IMR-90 (cell line): ENCODE measurements at regions not wholly inside any gene's neighbourhood (a gene's known extent, or its start where the extent isn't known, plus 50 kb on each side); places are given as distances from the start of the nearest gene placed in this dataset.

Experiments used
- ATAC-seq: fragments of 200-7000 bp; cut with Tn5 transposase; 2 replicates; pipeline ENCODE4 v1.9.1; 2020; ENCODE audit warnings: low read depth, mild to moderate bottlenecking, moderate library complexity
- BruUV-seq: library from RNA; stranded (reverse); fragments of 400-500 nt; replicated peaks from 2 replicates; lab custom pipeline; 2021; lab: Mats Ljungman, UMichigan
- CTCF ChIA-PET: fragments of 300-600 bp; formaldehyde crosslinking; extraction: SDS; loops from one replicate; lab custom pipeline; 2021; ENCODE audit warnings: antibody characterized with exemption; lab: Yijun Ruan, JAX
- POLR2A ChIA-PET: fragments of 300-600 bp; sonication (Branson Sonifier 250); formaldehyde crosslinking; loops from one replicate; lab custom pipeline; 2022; ENCODE audit warnings: antibody characterized with exemption; ENCODE audit not compliant: unreplicated experiment; lab: Charles Lee
- DNase-seq: peaks from one replicate; pipeline ENCODE4 v3.0.0; 2013
- H2AFZ ChIP-seq: replicated peaks from 2 replicates; pipeline ENCODE3; 2013; ENCODE audit warnings: low read length, mild to moderate bottlenecking; ENCODE audit not compliant: poor library complexity
- H2AK5ac ChIP-seq: 2 replicates; pipeline ENCODE4 v1.6.1; 2013; ENCODE audit warnings: low read depth, low read length, inconsistent platforms
- H2AK9ac ChIP-seq: replicated peaks from 2 replicates; pipeline ENCODE3; 2013; ENCODE audit warnings: mild to moderate bottlenecking, low read depth, low read length, moderate library complexity; ENCODE audit not compliant: poor library complexity
- H2BK120ac ChIP-seq: 2 replicates; pipeline ENCODE4 v1.6.1; 2013; ENCODE audit warnings: low read depth, low read length, inconsistent platforms
- H2BK15ac ChIP-seq: 3 replicates; pipeline ENCODE4 v1.6.1; 2013; ENCODE audit warnings: low read depth, low read length, inconsistent platforms
- H2BK20ac ChIP-seq: 2 replicates; pipeline ENCODE4 v1.6.1; 2013; ENCODE audit warnings: low read depth, mild to moderate bottlenecking, inconsistent platforms, low read length, moderate library complexity
- H2BK5ac ChIP-seq: 2 replicates; pipeline ENCODE4 v1.6.1; 2013; ENCODE audit warnings: mild to moderate bottlenecking, low read depth, low read length, inconsistent platforms; ENCODE audit not compliant: poor library complexity, severe bottlenecking
- H3K14ac ChIP-seq: replicated peaks from 2 replicates; pipeline ENCODE4 v1.6.1; 2013; ENCODE audit warnings: low read depth, low read length, inconsistent platforms
- H3K18ac ChIP-seq: 2 replicates; pipeline ENCODE4 v1.6.1; 2013; ENCODE audit warnings: low read depth, low read length, control low read depth
- H3K23ac ChIP-seq: 2 replicates; pipeline ENCODE4 v1.6.1; 2013; ENCODE audit warnings: low read depth, low read length, inconsistent platforms
- H3K27ac ChIP-seq: 2 replicates; pipeline ENCODE4 v1.5.1; 2013; ENCODE audit warnings: mild to moderate bottlenecking, control low read depth, low read length; ENCODE audit not compliant: insufficient read depth
- H3K27me3 ChIP-seq: 2 replicates; pipeline ENCODE4 v1.6.1; 2013; ENCODE audit warnings: low read length; ENCODE audit not compliant: control insufficient read depth, insufficient read depth
- H3K36me3 ChIP-seq: 2 replicates; pipeline ENCODE4 v1.6.1; 2013; ENCODE audit warnings: low read length, mixed read lengths; ENCODE audit not compliant: control insufficient read depth, insufficient read depth
- H3K4ac ChIP-seq: 2 replicates; pipeline ENCODE4 v1.6.1; 2013; ENCODE audit warnings: low read depth, low read length, inconsistent platforms
- H3K4me1 ChIP-seq: 2 replicates; pipeline ENCODE4 v1.6.1; 2013; ENCODE audit warnings: low read length, mixed read lengths; ENCODE audit not compliant: control insufficient read depth, insufficient read depth
- H3K4me2 ChIP-seq: 2 replicates; pipeline ENCODE4 v1.6.1; 2013; ENCODE audit warnings: low read depth, mild to moderate bottlenecking, control low read depth, low read length, moderate library complexity
- H3K4me3 ChIP-seq: 2 replicates; pipeline ENCODE4 v1.5.1; 2013; ENCODE audit warnings: low read depth, mild to moderate bottlenecking, control low read depth, low read length, moderate library complexity; ENCODE audit not compliant: insufficient read depth
- H3K56ac ChIP-seq: 2 replicates; pipeline ENCODE4 v1.6.1; 2013; ENCODE audit warnings: low read length, inconsistent platforms; ENCODE audit not compliant: insufficient read depth; ENCODE audit errors: extremely low read depth
- H3K79me1 ChIP-seq, 2 experiments: 2 replicates each; pipeline ENCODE4 v1.6.1; 2013; ENCODE audit warnings: low read length in 2 of 2, inconsistent platforms in 1 of 2, low read depth in 1 of 2
- H3K9ac ChIP-seq: 2 replicates; pipeline ENCODE4 v1.6.1; 2013; ENCODE audit warnings: low read depth, low read length, control low read depth
- H3K9me1 ChIP-seq: 2 replicates; pipeline ENCODE4 v1.6.1; 2013; ENCODE audit warnings: low read length, inconsistent platforms; ENCODE audit not compliant: insufficient read depth
- H3K9me3 ChIP-seq: 2 replicates; pipeline ENCODE4 v1.6.1; 2013; ENCODE audit warnings: low read length; ENCODE audit not compliant: control insufficient read depth, insufficient read depth
- H4K20me1 ChIP-seq: 2 replicates; pipeline ENCODE4 v1.6.1; 2013; ENCODE audit warnings: low read length, inconsistent platforms; ENCODE audit not compliant: insufficient read depth
- H4K5ac ChIP-seq: 2 replicates; pipeline ENCODE4 v1.6.1; 2013; ENCODE audit warnings: mild to moderate bottlenecking, low read depth, low read length, control low read depth
- H4K8ac ChIP-seq, 2 experiments: 2 replicates each; pipeline ENCODE4 v1.6.1; 2013; ENCODE audit warnings: low read depth in 2 of 2, low read length in 2 of 2, control low read depth in 1 of 2, inconsistent platforms in 1 of 2
- H4K91ac ChIP-seq: 2 replicates; pipeline ENCODE4 v1.6.1; 2013; ENCODE audit warnings: low read depth, low read length, inconsistent platforms; ENCODE audit not compliant: insufficient read depth
- BHLHE40 ChIP-seq: fragments of 150-350 bp; IDR thresholded peaks from 2 replicates; pipeline ENCODE4 v1.6.1; 2016; ENCODE audit warnings: mild to moderate bottlenecking, low read depth, low read length
- ELK1 ChIP-seq: fragments of 150-350 bp; IDR thresholded peaks from 2 replicates; pipeline ENCODE4 v1.6.1; 2016; ENCODE audit warnings: low read depth, mild to moderate bottlenecking, low read length, moderate library complexity, borderline replicate concordance
- MXI1 ChIP-seq: IDR thresholded peaks from 2 replicates; pipeline ENCODE4 v1.6.1; 2012; ENCODE audit warnings: low read depth, mild to moderate bottlenecking, low read length, moderate library complexity, borderline replicate concordance
- POLR2A ChIP-seq: IDR thresholded peaks from 2 replicates; pipeline ENCODE4 v1.6.1; 2012; ENCODE audit warnings: mild to moderate bottlenecking, low read depth, low read length
- RFX5 ChIP-seq: IDR thresholded peaks from 2 replicates; pipeline ENCODE4 v1.8.0; 2012; ENCODE audit warnings: low read depth, mild to moderate bottlenecking, low read length, moderate library complexity
- WGBS, 2 experiments: methylation state at CpG; one replicate each; pipeline versions ENCODE4 v1.1.5 to v1.1.7; 2013; ENCODE audit warnings: missing lambda C conversion rate in 2 of 2; ENCODE audit not compliant: insufficient read length in 1 of 2; ENCODE audit errors: extremely low coverage in 2 of 2; 5-methylcytosine and 5-hydroxymethylcytosine counted together
- dilution Hi-C: fragments of 300-500 bp; cut with HindIII; formaldehyde crosslinking; loops from one replicate; pipeline ENCODE4 v1.14.3; 2018; ENCODE audit warnings: low sequenced_read_pairs; ENCODE audit not compliant: unreplicated experiment
- in situ Hi-C: fragments of 300-500 bp; cut with MboI; formaldehyde crosslinking; loops from 3 replicates; pipeline ENCODE4 v1.14.3; 2019; ENCODE audit warnings: low sequenced_read_pairs, inconsistent platforms, mixed read lengths
- intact Hi-C: fragments of 100-400 bp; cut with micrococcal nuclease; formaldehyde crosslinking; loops from 2 replicates; pipeline ENCODE4 v1.10.0; 2022

- Histone ChIP-seq H3K9ac (no peak overlapping the region), H3K4ac (no peak overlapping the region), H3K36me3 (no peaks in the 10 kb centered on the region), H3K79me1 (no peaks in the 10 kb centered on the region), H2BK5ac (no peak overlapping the region), H2AFZ (no peak overlapping the region), H3K4me3 (no peak overlapping the region), H3K27me3 (no peaks in the 10 kb centered on the region), H3K9me1 (no peaks in the 10 kb centered on the region), H3K56ac (no peak overlapping the region), H4K20me1 (no peaks in the 10 kb centered on the region), H3K18ac (no peak overlapping the region), H3K27ac (no peak overlapping the region), H3K4me1 (no peaks in the 10 kb centered on the region), H4K5ac (no peak overlapping the region), H3K23ac (no peak overlapping the region), H4K8ac (no peak overlapping the region), H2AK9ac (no peak overlapping the region), H2BK20ac (no peak overlapping the region), H3K14ac (no peak overlapping the region), H4K91ac (no peak overlapping the region), H2BK120ac (no peak overlapping the region), H2BK15ac (no peak overlapping the region), H3K9me3 (no peaks in the 10 kb centered on the region; the same call in 1 of the 2 replicates), H3K4me2 (no peak overlapping the region), H2AK5ac (no peak overlapping the region)
- POLR2A ChIA-PET: no interaction called here
- DNase-seq (no peak), ATAC-seq (no peak)
- no peak for TF ChIP-seq ELK1
- TF ChIP-seq BHLHE40: no peak
- TF ChIP-seq MXI1: no peak
- TF ChIP-seq RFX5: no peak
- no peak for TF ChIP-seq POLR2A
- in situ Hi-C loops (no loop called here), dilution Hi-C loops (no loop called here), intact Hi-C loops (no loop called here)
- CTCF ChIA-PET: interaction anchor here (1.4 kb wide), 1 partner anchor 9 kb away, joined by 3 read pairs; no protein-coding TSS in a partner anchor
- no CpG with 5 or more reads among the region's 3 CpGs for WGBS, 2 experiments
- no TSS peak for BruUV-seq
These were observed 673.4 kb downstream of the DTWD2 start for GRCh38 chr5:118314931-118315330.
